ENCODE measurements at regions not wholly inside any gene's neighbourhood (a gene's known extent, or its start where the extent isn't known, plus 50 kb on each side); places are given as distances from the start of the nearest gene placed in this dataset.

- Histone ChIP-seq H3K4me1 (ENCODE audit: insufficient read depth) (no peaks in the 10 kb centered on the region), H3K27ac (no peak overlapping the region), H3K4me3 (no peak overlapping the region), H3K36me3 (no peaks in the 10 kb centered on the region), H3K27me3 (no peaks in the 10 kb centered on the region), H3K9me3 (no peaks in the 10 kb centered on the region)
- intact Hi-C loops (cut with DNase I): no loop called here
- DNase-seq: no peak
- WGBS, 3 donors: 80 to 95% (median 94%) methylated on average over 3 of the region's 3 CpGs
- TF ChIP-seq EP300 (IDR thresholded peaks at IDR 0.05) (no peak), CTCF (IDR thresholded peaks at IDR 0.05) (no peak), POLR2A (IDR thresholded peaks at IDR 0.05) (no peak)
Measured at GRCh38 chr1:82823876-82824275, 1023.1 kb downstream of the ADGRL2 start.

DNA sequence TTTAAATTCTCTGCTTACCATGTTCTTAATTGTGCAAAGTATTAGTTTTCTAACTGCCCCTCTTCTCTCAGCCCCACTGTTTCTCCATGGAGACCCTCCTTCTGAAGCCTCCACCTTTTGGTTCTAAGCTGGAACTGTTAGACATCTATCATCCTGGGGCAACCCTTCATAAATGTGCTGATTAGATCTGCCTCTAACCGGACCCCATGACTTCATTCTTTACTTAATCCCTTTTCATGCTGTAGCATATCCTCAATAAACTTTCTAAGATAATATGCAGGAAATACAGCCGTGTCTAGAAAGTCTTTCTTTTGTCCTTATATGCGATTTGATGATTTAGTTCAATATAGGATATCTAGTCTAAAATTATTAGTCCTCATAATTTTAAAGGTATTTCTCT, 1020.1 kb downstream of the ADGRL2 start:
- no peak overlapping the region for H3K4me3 ChIP-seq
- H3K27me3 ChIP-seq: no peaks in the 10 kb centered on the region
- intact Hi-C loops (cut with DNase I): no loop called here
- H3K4me1 ChIP-seq (ENCODE audit: insufficient read depth): no peaks in the 10 kb centered on the region
- TF ChIP-seq CTCF (IDR thresholded peaks at IDR 0.05) (no peak), EP300 (IDR thresholded peaks at IDR 0.05) (no peak), POLR2A (IDR thresholded peaks at IDR 0.05) (no peak)
- no peak for DNase-seq
- 91 to 94% (median 93%) methylated on average over 3 of the region's 3 CpGs for WGBS, 3 donors
- H3K36me3 ChIP-seq: no peaks in the 10 kb centered on the region
- H3K27ac ChIP-seq: no peak overlapping the region
- H3K9me3 ChIP-seq: no peaks in the 10 kb centered on the region

- Histone ChIP-seq H3K4me3 (no peak overlapping the region), H3K36me3 (no peaks in the 10 kb centered on the region), H3K9me3 (no peaks in the 10 kb centered on the region), H3K27ac (no peak overlapping the region), H3K4me1 (ENCODE audit: insufficient read depth) (no peaks in the 10 kb centered on the region), H3K27me3 (no peaks in the 10 kb centered on the region)
- TF ChIP-seq POLR2A (IDR thresholded peaks at IDR 0.05): no peak
- no peak for TF ChIP-seq CTCF (IDR thresholded peaks at IDR 0.05)
- TF ChIP-seq EP300 (IDR thresholded peaks at IDR 0.05): no peak
- no peak for DNase-seq
- intact Hi-C loops (cut with DNase I): no loop called here
- WGBS, 3 donors: 29 to 50% (median 44%) methylated on average over 1 of the region's 1 CpG
Measured at GRCh38 chr1:82819234-82819633, 1018.5 kb downstream of the ADGRL2 start.

DNA sequence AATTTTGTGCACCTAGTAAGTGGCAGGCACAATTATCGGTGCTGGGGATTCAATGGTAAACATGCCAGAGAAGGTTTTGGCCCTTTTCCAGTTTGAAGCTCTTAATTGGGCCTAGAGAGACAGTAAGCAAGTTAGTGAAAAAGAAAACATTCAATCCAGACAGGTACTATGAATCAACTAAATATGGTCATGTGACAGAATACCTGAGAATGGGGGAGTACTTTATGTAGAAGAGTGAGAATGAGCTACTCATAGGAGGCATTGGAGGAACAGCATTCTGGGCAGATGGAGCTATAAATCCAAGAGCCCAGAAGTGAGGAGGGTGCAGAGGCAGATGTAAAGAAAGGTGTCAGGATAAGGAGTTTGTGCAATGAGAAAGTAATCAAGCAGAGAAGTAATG, 1017.9 kb downstream of the ADGRL2 start:
- peaks cover 2% of the 10 kb centered on the region for H3K4me1 ChIP-seq (ENCODE audit: insufficient read depth)
- 81 to 91% (median 85%) methylated on average over 1 of the region's 1 CpG for WGBS, 3 donors
- no peak overlapping the region for H3K27ac ChIP-seq
- H3K9me3 ChIP-seq: no peaks in the 10 kb centered on the region
- intact Hi-C loops (cut with DNase I): no loop called here
- H3K4me3 ChIP-seq: no peak overlapping the region
- DNase-seq: no peak
- no peaks in the 10 kb centered on the region for H3K27me3 ChIP-seq
- H3K36me3 ChIP-seq: no peaks in the 10 kb centered on the region
- TF ChIP-seq EP300 (IDR thresholded peaks at IDR 0.05) (no peak), CTCF (IDR thresholded peaks at IDR 0.05) (no peak), POLR2A (IDR thresholded peaks at IDR 0.05) (no peak)

GRCh38 chr1:82813386-82813785, 1012.7 kb downstream of the ADGRL2 start:
- no peaks in the 10 kb centered on the region for H3K36me3 ChIP-seq
- H3K4me1 ChIP-seq (ENCODE audit: insufficient read depth): peaks cover 2% of the 10 kb centered on the region
- TF ChIP-seq POLR2A (IDR thresholded peaks at IDR 0.05): no peak
- TF ChIP-seq EP300 (IDR thresholded peaks at IDR 0.05): no peak
- no peak for TF ChIP-seq CTCF (IDR thresholded peaks at IDR 0.05)
- no peaks in the 10 kb centered on the region for H3K27me3 ChIP-seq
- no peak overlapping the region for H3K4me3 ChIP-seq
- H3K27ac ChIP-seq: no peak overlapping the region
- no peak for DNase-seq
- H3K9me3 ChIP-seq: no peaks in the 10 kb centered on the region
- intact Hi-C loops (cut with DNase I): no loop called here
